KMS-11 (cell line): ENCODE measurements at regions not wholly inside any gene's neighbourhood (a gene's known extent, or its start where the extent isn't known, plus 50 kb on each side); places are given as distances from the start of the nearest gene placed in this dataset.

ENCODE experiments used
- H2AFZ ChIP-seq: fragments of 200-600 bp; sonication (generic); 2 replicates; pipeline ENCODE4 v1.6.1; 2016; ENCODE audit warnings: antibody characterized with exemption, mixed run types, low read depth
- H3K27ac ChIP-seq: fragments of 200-600 bp; sonication (generic); 2 replicates; pipeline ENCODE4 v1.6.1; 2016; ENCODE audit warnings: mild to moderate bottlenecking, mixed run types
- H3K27me3 ChIP-seq: fragments of 200-600 bp; sonication (generic); 2 replicates; pipeline ENCODE4 v1.6.1; 2017; ENCODE audit warnings: mild to moderate bottlenecking, low read depth, mixed run types, moderate library complexity; ENCODE audit not compliant: insufficient read depth
- H3K36me3 ChIP-seq: fragments of 200-600 bp; sonication (generic); 2 replicates; pipeline ENCODE4 v1.6.1; 2017; ENCODE audit warnings: mild to moderate bottlenecking, mixed run types; ENCODE audit not compliant: insufficient read depth
- H3K4me1 ChIP-seq: fragments of 200-600 bp; sonication (generic); 2 replicates; pipeline ENCODE4 v1.6.1; 2016; ENCODE audit warnings: mild to moderate bottlenecking, low read depth, mixed run types; ENCODE audit not compliant: poor library complexity, severe bottlenecking
- H3K4me2 ChIP-seq: fragments of 200-600 bp; sonication (generic); 2 replicates; pipeline ENCODE4 v1.7.0; 2016; ENCODE audit warnings: mild to moderate bottlenecking, mixed run types
- H3K4me3 ChIP-seq: fragments of 200-600 bp; sonication (generic); IDR thresholded peaks from 2 replicates; pipeline ENCODE4 v1.6.1; 2017; ENCODE audit warnings: low read depth, low read length, mixed read lengths; ENCODE audit not compliant: insufficient read depth
- H3K79me2 ChIP-seq: fragments of 200-600 bp; sonication (generic); 2 replicates; pipeline ENCODE4 v1.6.1; 2016; ENCODE audit warnings: low read depth, mixed run types; ENCODE audit not compliant: insufficient read depth
- H3K9ac ChIP-seq: fragments of 200-600 bp; sonication (generic); 2 replicates; pipeline ENCODE4 v1.6.1; 2016; ENCODE audit warnings: mild to moderate bottlenecking, mixed run types
- H4K20me1 ChIP-seq: fragments of 200-600 bp; sonication (generic); 2 replicates; pipeline ENCODE4 v1.6.1; 2016; ENCODE audit warnings: mild to moderate bottlenecking, mixed run types; ENCODE audit not compliant: insufficient read depth
- CTCF ChIP-seq: fragments of 200-600 bp; sonication (generic); conservative IDR thresholded peaks from 2 replicates; pipeline ENCODE4 v1.6.1; 2017; ENCODE audit warnings: low read depth, mild to moderate bottlenecking, antibody characterized with exemption, low read length, moderate library complexity, mixed read lengths

- Histone ChIP-seq H3K4me1 (no peaks in the 10 kb centered on the region), H3K79me2 (no peaks in the 10 kb centered on the region), H2AFZ (no peak overlapping the region), H4K20me1 (no peaks in the 10 kb centered on the region), H3K4me2 (no peak overlapping the region), H3K27ac (no peak overlapping the region), H3K27me3 (no peaks in the 10 kb centered on the region), H3K4me3 (no peak overlapping the region), H3K36me3 (no peaks in the 10 kb centered on the region), H3K9ac (no peak overlapping the region)
- TF ChIP-seq CTCF = no peak
Observed at GRCh38 chr21:41579692-41580091, 71.7 kb upstream of the TMPRSS2 start.

GRCh38 chr21:41578716-41579115 is 70.8 kb upstream of the TMPRSS2 start:
- H4K20me1 ChIP-seq = no peaks in the 10 kb centered on the region
- no peaks in the 10 kb centered on the region for H3K36me3 ChIP-seq
- H3K4me3 ChIP-seq = no peak overlapping the region
- H3K9ac ChIP-seq = no peak overlapping the region
- H2AFZ ChIP-seq = no peak overlapping the region
- no peaks in the 10 kb centered on the region for H3K27me3 ChIP-seq
- H3K4me2 ChIP-seq = no peak overlapping the region
- H3K27ac ChIP-seq = no peak overlapping the region
- H3K79me2 ChIP-seq = no peaks in the 10 kb centered on the region
- no peaks in the 10 kb centered on the region for H3K4me1 ChIP-seq
- TF ChIP-seq CTCF = no peak

GRCh38 chr21:41578083-41578482 is 70.1 kb upstream of the TMPRSS2 start:
- Histone ChIP-seq H3K27me3 (no peaks in the 10 kb centered on the region), H3K9ac (no peak overlapping the region), H3K79me2 (no peaks in the 10 kb centered on the region), H3K4me3 (no peak overlapping the region), H3K4me1 (no peaks in the 10 kb centered on the region), H3K4me2 (no peak overlapping the region), H2AFZ (no peak overlapping the region), H4K20me1 (no peaks in the 10 kb centered on the region), H3K27ac (no peak overlapping the region), H3K36me3 (no peaks in the 10 kb centered on the region)
- no peak for TF ChIP-seq CTCF

- Histone ChIP-seq H3K4me2 (no peak overlapping the region), H3K9ac (no peak overlapping the region), H3K36me3 (no peaks in the 10 kb centered on the region), H3K4me1 (no peaks in the 10 kb centered on the region), H3K4me3 (no peak overlapping the region), H3K27me3 (no peaks in the 10 kb centered on the region), H4K20me1 (no peaks in the 10 kb centered on the region), H3K79me2 (no peaks in the 10 kb centered on the region), H3K27ac (no peak overlapping the region), H2AFZ (no peak overlapping the region)
- TF ChIP-seq CTCF = no peak
Observed at GRCh38 chr21:41576013-41576615, 68.2 kb upstream of the TMPRSS2 start.
